SK-N-MC (cell line): ENCODE measurements at regions not wholly inside any gene's neighbourhood (a gene's known extent, or its start where the extent isn't known, plus 50 kb on each side); places are given as distances from the start of the nearest gene placed in this dataset.
"Not testable (repeated sequence)": the region's sequence is repeated elsewhere in the genome, so short reads cannot be mapped to it uniquely, and the experiment has no call there.

ENCODE experiments used
- DNase-seq: peaks from one replicate; pipeline ENCODE4 v3.0.0-alpha.2; 2011; ENCODE audit warnings: low read depth, low spot score
- H3K27ac ChIP-seq: fragments of 200-600 bp; sonication (generic); 2 replicates; pipeline ENCODE4 v1.5.1; 2016; ENCODE audit warnings: mixed run types
- H3K36me3 ChIP-seq: fragments of 200-600 bp; sonication (generic); 2 replicates; pipeline ENCODE4 v1.6.1; 2017; ENCODE audit warnings: antibody characterized with exemption, low read length, mixed read lengths; ENCODE audit not compliant: insufficient read depth
- H3K4me3 ChIP-seq: fragments of 200-600 bp; sonication (generic); 2 replicates; pipeline ENCODE4 v1.5.1; 2016
- H3K9ac ChIP-seq: fragments of 200-600 bp; sonication (generic); 2 replicates; pipeline ENCODE4 v1.8.0; 2017; ENCODE audit warnings: mixed run types, mixed read lengths; ENCODE audit not compliant: insufficient read length
- H3K9me3 ChIP-seq: fragments of 200-600 bp; sonication (generic); 2 replicates; pipeline ENCODE4 v1.6.1; 2017; ENCODE audit warnings: low read depth, mild to moderate bottlenecking, antibody characterized with exemption, low read length, moderate library complexity, mixed read lengths
- EZH2 ChIP-seq: fragments of 200-600 bp; sonication (generic); IDR thresholded peaks from one replicate; pipeline ENCODE4 v1.6.1; 2017; ENCODE audit warnings: antibody characterized with exemption
- FOXP2 ChIP-seq: optimal IDR thresholded peaks from 2 replicates; pipeline ENCODE3; 2011; ENCODE audit warnings: mild to moderate bottlenecking, moderate library complexity; ENCODE audit not compliant: insufficient read depth; ENCODE audit errors: extremely low read length, control extremely low read depth
- POLR2AphosphoS5 ChIP-seq: IDR thresholded peaks from 2 replicates; pipeline ENCODE4 v1.6.1; 2012; ENCODE audit warnings: mild to moderate bottlenecking, low read depth, low read length, borderline replicate concordance

- no peak overlapping the region for H3K4me3 ChIP-seq
- no peak for DNase-seq
- no peak overlapping the region for H3K9ac ChIP-seq
- TF ChIP-seq POLR2AphosphoS5 (no peak), EZH2 (no peak), FOXP2 (no peak)
- H3K9me3 ChIP-seq = no peaks in the 10 kb centered on the region
- H3K27ac ChIP-seq = no peak overlapping the region
- H3K36me3 ChIP-seq = no peaks in the 10 kb centered on the region
These were observed 257.4 kb downstream of the PLOD2 start for GRCh38 chr3:145903472-145904013.

DNA sequence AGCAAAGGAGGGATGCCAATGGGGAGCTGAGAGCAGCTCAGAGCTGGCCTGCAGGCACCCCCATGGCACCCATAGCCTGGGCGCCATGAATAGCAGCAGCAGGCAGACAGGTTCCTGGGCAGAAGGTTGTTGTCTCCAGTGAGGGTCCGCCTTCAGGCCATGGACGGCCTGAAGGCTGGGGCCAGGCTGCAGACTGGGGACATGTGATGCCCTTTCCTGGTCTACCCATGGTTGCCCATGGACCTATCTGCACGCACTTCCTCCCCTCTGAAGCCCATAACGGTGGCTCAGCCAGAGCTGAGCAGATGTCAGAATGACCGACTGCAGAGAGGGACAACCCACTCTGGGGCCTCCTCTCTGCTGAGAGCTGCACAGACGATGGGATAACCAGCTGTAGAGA, 256.8 kb downstream of the PLOD2 start:
- no peak for DNase-seq

GRCh38 chr3:145906301-145906700, 254.7 kb downstream of the PLOD2 start:
- Histone ChIP-seq H3K36me3 (no peaks in the 10 kb centered on the region), H3K4me3 (no peak overlapping the region), H3K9ac (no peak overlapping the region), H3K27ac (no peak overlapping the region), H3K9me3 (no peaks in the 10 kb centered on the region)
- TF ChIP-seq EZH2 (no peak), FOXP2 (no peak), POLR2AphosphoS5 (no peak)
- DNase-seq = no peak

More for the DNA sequence above, 256.8 kb downstream of the PLOD2 start:
- H3K27ac ChIP-seq = no peak overlapping the region
- H3K9ac ChIP-seq = no peak overlapping the region
- no peak overlapping the region for H3K4me3 ChIP-seq
- no peaks in the 10 kb centered on the region for H3K9me3 ChIP-seq
- H3K36me3 ChIP-seq = no peaks in the 10 kb centered on the region
- TF ChIP-seq POLR2AphosphoS5 = no peak
- no peak for TF ChIP-seq FOXP2
- no peak for TF ChIP-seq EZH2

DNA sequence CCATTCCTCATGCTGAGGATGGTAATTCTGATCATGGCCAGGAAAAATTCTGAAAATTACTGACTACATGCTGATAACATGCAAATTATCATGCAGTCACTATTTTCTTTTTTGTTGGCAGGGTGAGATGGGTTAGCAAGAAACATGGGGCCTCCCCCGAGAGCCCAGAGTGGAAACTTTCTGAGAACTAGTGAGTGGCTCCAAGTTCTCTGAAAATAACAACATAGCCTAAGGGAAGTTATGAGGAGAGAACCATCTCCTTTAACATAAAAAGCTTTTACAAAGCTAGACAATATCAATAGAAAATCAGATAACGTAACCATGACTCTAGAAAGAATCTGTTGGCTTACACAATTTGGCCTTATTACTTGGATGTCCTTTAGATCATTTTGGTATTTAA, 254.2 kb downstream of the PLOD2 start:
- Histone ChIP-seq H3K4me3 (no peak overlapping the region), H3K36me3 (no peaks in the 10 kb centered on the region), H3K9me3 (no peaks in the 10 kb centered on the region), H3K9ac (no peak overlapping the region), H3K27ac (no peak overlapping the region)
- DNase-seq = peak; percentile 34
- TF ChIP-seq POLR2AphosphoS5 (no peak), EZH2 (no peak), FOXP2 (no peak)

- no peak overlapping the region for H3K27ac ChIP-seq
- no peak overlapping the region for H3K9ac ChIP-seq
- no peak for TF ChIP-seq FOXP2
- TF ChIP-seq EZH2 = no peak
- TF ChIP-seq POLR2AphosphoS5 = no peak
These were observed 250.0 kb downstream of the PLOD2 start for GRCh38 chr3:145911016-145911415.

GRCh38 chr3:145915787-145916186, 245.2 kb downstream of the PLOD2 start:
- Histone ChIP-seq H3K27ac (no peak overlapping the region), H3K4me3 (no peak overlapping the region), H3K9me3 (no peaks in the 10 kb centered on the region), H3K9ac (no peak overlapping the region), H3K36me3 (no peaks in the 10 kb centered on the region)
- DNase-seq = no peak
- TF ChIP-seq POLR2AphosphoS5 = no peak
- no peak for TF ChIP-seq FOXP2
- no peak for TF ChIP-seq EZH2

More at GRCh38 chr3:145911016-145911415, 250.0 kb downstream of the PLOD2 start:
- Histone ChIP-seq H3K4me3 (no peak overlapping the region), H3K9me3 (no peaks in the 10 kb centered on the region), H3K36me3 (no peaks in the 10 kb centered on the region)
- DNase-seq = no peak

DNA sequence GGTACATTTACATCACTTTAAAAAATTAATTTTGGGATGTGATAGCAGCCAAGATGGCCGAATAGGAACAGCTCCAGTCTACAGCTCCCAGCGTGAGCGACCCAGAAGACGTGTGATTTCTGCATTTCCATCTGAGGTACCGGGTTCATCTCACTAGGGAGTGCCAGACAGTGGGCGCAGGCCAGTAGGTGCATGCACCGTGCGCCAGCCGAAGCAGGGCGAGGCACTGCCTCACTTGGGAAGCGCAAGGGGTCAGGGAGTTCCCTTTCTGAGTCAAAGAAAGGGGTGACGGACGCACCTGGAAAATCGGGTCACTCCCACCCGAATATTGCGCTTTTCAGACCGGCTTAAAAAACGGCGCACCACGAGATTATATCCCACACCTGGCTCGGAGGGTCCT, 233.2 kb downstream of the PLOD2 start:
- H3K4me3 ChIP-seq, H3K9ac ChIP-seq, H3K9me3 ChIP-seq, DNase-seq, H3K27ac ChIP-seq, H3K36me3 ChIP-seq: not testable (repeated sequence)

- Histone ChIP-seq H3K27ac (no peak overlapping the region), H3K4me3 (no peak overlapping the region), H3K9me3 (no peaks in the 10 kb centered on the region), H3K36me3 (no peaks in the 10 kb centered on the region), H3K9ac (no peak overlapping the region)
- TF ChIP-seq EZH2 (no peak), FOXP2 (no peak), POLR2AphosphoS5 (no peak)
- no peak for DNase-seq
These were observed 224.0 kb downstream of the PLOD2 start for GRCh38 chr3:145936971-145937370.

DNA sequence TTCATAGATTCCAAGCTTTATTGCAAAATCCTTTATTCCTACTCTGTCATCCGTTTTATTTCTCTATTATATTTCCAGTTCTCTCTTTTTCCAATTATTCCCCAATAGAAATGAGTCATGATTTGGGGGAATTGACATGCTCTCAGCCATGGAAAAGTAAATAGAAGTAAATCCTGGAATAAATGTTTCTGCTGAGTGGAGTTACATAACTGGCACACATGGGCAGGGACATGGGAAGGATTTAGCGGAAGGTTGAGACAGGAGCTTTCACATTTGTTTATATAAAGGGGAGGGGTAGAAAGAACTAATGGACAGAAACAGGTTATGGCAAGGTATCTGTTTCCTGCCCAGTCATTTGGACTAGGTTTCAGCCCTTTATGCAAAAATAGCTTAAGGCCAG, 221.6 kb downstream of the PLOD2 start:
- no peak overlapping the region for H3K27ac ChIP-seq
- no peak overlapping the region for H3K4me3 ChIP-seq
- TF ChIP-seq POLR2AphosphoS5 = no peak
- no peak for TF ChIP-seq FOXP2
- no peak for TF ChIP-seq EZH2
- no peak overlapping the region for H3K9ac ChIP-seq
- H3K36me3 ChIP-seq = no peaks in the 10 kb centered on the region
- no peak for DNase-seq
- H3K9me3 ChIP-seq = no peaks in the 10 kb centered on the region
